H9 (cell line): ENCODE measurements at regions not wholly inside any gene's neighbourhood (a gene's known extent, or its start where the extent isn't known, plus 50 kb on each side); places are given as distances from the start of the nearest gene placed in this dataset.
A peak's percentile ranks its signal among the peaks of the same experiment; 100 is the strongest.

ENCODE experiments used
- DNase-seq: peaks from one replicate; pipeline ENCODE4 v3.0.0-alpha.2; 2017
- H2AFZ ChIP-seq: one replicate; pipeline ENCODE4 v1.6.1; 2013; ENCODE audit warnings: mild to moderate bottlenecking, low read length, control low read depth, moderate library complexity
- H2AK5ac ChIP-seq: 2 replicates; pipeline ENCODE4 v1.6.1; 2013; ENCODE audit warnings: low read length, control low read depth, mixed read lengths; ENCODE audit not compliant: insufficient read length
- H2BK120ac ChIP-seq: one replicate; pipeline ENCODE4 v1.6.1; 2013; ENCODE audit warnings: low read depth, mild to moderate bottlenecking, low read length, control low read depth, inconsistent platforms; ENCODE audit not compliant: poor library complexity, severe bottlenecking
- H2BK12ac ChIP-seq: 2 replicates; pipeline ENCODE4 v1.6.1; 2013; ENCODE audit warnings: low read length, control low read depth, mixed read lengths, low read depth; ENCODE audit not compliant: insufficient read length
- H2BK15ac ChIP-seq: 2 replicates; pipeline ENCODE4 v1.6.1; 2013; ENCODE audit warnings: low read depth, low read length, control low read depth
- H2BK20ac ChIP-seq: one replicate; pipeline ENCODE4 v1.6.1; 2013; ENCODE audit warnings: low read depth, mild to moderate bottlenecking, low read length, control low read depth, inconsistent platforms; ENCODE audit not compliant: poor library complexity, severe bottlenecking
- H2BK5ac ChIP-seq: 2 replicates; pipeline ENCODE4 v1.6.1; 2013; ENCODE audit warnings: low read length, control low read depth, mixed read lengths; ENCODE audit not compliant: insufficient read length
- H3K14ac ChIP-seq: 2 replicates; pipeline ENCODE4 v1.6.1; 2013; ENCODE audit warnings: low read length, control low read depth; ENCODE audit not compliant: insufficient read depth
- H3K18ac ChIP-seq: 2 replicates; pipeline ENCODE4 v1.6.1; 2013; ENCODE audit warnings: low read depth, mild to moderate bottlenecking, mixed read lengths, low read length, control low read depth; ENCODE audit not compliant: insufficient read length
- H3K23ac ChIP-seq: 2 replicates; pipeline ENCODE4 v1.6.1; 2013; ENCODE audit warnings: low read length, control low read depth, mixed read lengths, low read depth; ENCODE audit not compliant: insufficient read length
- H3K23me2 ChIP-seq: 2 replicates; pipeline ENCODE4 v1.6.1; 2013; ENCODE audit warnings: low read depth, mild to moderate bottlenecking, mixed read lengths, low read length, control low read depth; ENCODE audit not compliant: insufficient read length, poor library complexity, severe bottlenecking
- H3K27ac ChIP-seq: 2 replicates; pipeline ENCODE4 v1.5.1; 2013; ENCODE audit warnings: low read length, control low read depth, mixed read lengths, low read depth; ENCODE audit not compliant: insufficient read length
- H3K27me3 ChIP-seq: 2 replicates; pipeline ENCODE4 v1.6.1; 2013; ENCODE audit warnings: low read length, control low read depth, inconsistent platforms; ENCODE audit not compliant: insufficient read depth
- H3K4ac ChIP-seq: 2 replicates; pipeline ENCODE4 v1.6.1; 2013; ENCODE audit warnings: low read depth, mild to moderate bottlenecking, control low read depth, inconsistent platforms, low read length, moderate library complexity
- H3K4me1 ChIP-seq: 2 replicates; pipeline ENCODE4 v1.6.1; 2013; ENCODE audit warnings: low read length, control low read depth, inconsistent platforms; ENCODE audit not compliant: insufficient read depth
- H3K4me2 ChIP-seq: 2 replicates; pipeline ENCODE4 v1.6.1; 2013; ENCODE audit warnings: low read length, control low read depth, mixed read lengths; ENCODE audit not compliant: insufficient read length, insufficient read depth
- H3K56ac ChIP-seq: 2 replicates; pipeline ENCODE4 v1.6.1; 2013; ENCODE audit warnings: low read depth, mild to moderate bottlenecking, mixed read lengths, low read length, control low read depth; ENCODE audit not compliant: insufficient read length
- H3K79me1 ChIP-seq: 2 replicates; pipeline ENCODE4 v1.6.1; 2013; ENCODE audit warnings: low read depth, mild to moderate bottlenecking, moderate library complexity, low read length, control low read depth, inconsistent platforms; ENCODE audit not compliant: insufficient read depth, poor library complexity, severe bottlenecking
- H3K79me2 ChIP-seq: 2 replicates; pipeline ENCODE4 v1.6.1; 2013; ENCODE audit warnings: low read length, control low read depth, inconsistent platforms; ENCODE audit not compliant: insufficient read depth
- H3K9ac ChIP-seq: 2 replicates; pipeline ENCODE4 v1.6.1; 2013; ENCODE audit warnings: low read length, control low read depth, mixed read lengths; ENCODE audit not compliant: insufficient read length; ENCODE audit errors: extremely low read depth
- H3K9me3 ChIP-seq: one replicate; pipeline ENCODE4 v1.6.1; 2013; ENCODE audit warnings: low read depth, low read length, inconsistent platforms; ENCODE audit not compliant: control insufficient read depth
- H3T11ph ChIP-seq: one replicate; pipeline ENCODE4 v1.6.1; 2013; ENCODE audit warnings: mild to moderate bottlenecking, low read length, control low read depth, inconsistent platforms
- H4K20me1 ChIP-seq: one replicate; pipeline ENCODE4 v1.6.1; 2013; ENCODE audit not compliant: control insufficient read depth, insufficient read length, insufficient read depth
- H4K5ac ChIP-seq: 2 replicates; pipeline ENCODE4 v1.6.1; 2013; ENCODE audit warnings: low read depth, mild to moderate bottlenecking, mixed read lengths, low read length, control low read depth; ENCODE audit not compliant: insufficient read length
- H4K8ac ChIP-seq: replicated peaks from 2 replicates; pipeline ENCODE4 v1.6.1; 2013; ENCODE audit warnings: low read length, control low read depth, mixed read lengths, low read depth; ENCODE audit not compliant: insufficient read length
- H4K91ac ChIP-seq: 2 replicates; pipeline ENCODE4 v1.6.1; 2013; ENCODE audit warnings: low read depth, mild to moderate bottlenecking, moderate library complexity, mixed read lengths, low read length, control low read depth; ENCODE audit not compliant: insufficient read length
- H3K27ac Mint-ChIP-seq, 3 experiments: 2 replicates in 2 of 3; 3 replicates in 1 of 3; pipeline ENCODE4 v1.8.0; 2020 to 2021; ENCODE audit warnings: mixed read lengths in 3 of 3, mild to moderate bottlenecking in 1 of 3, moderate library complexity in 1 of 3
- H3K27me3 Mint-ChIP-seq: 2 replicates; pipeline ENCODE4 v1.8.0; 2021; ENCODE audit warnings: low read depth, mild to moderate bottlenecking, moderate library complexity, mixed read lengths
- H3K36me3 Mint-ChIP-seq, 3 experiments: 2 replicates in 2 of 3; 3 replicates in 1 of 3; pipeline ENCODE4 v1.8.0; 2020 to 2021; ENCODE audit warnings: low read depth in 3 of 3, mixed read lengths in 3 of 3; ENCODE audit not compliant: insufficient read depth in 1 of 3
- H3K4me1 Mint-ChIP-seq, 2 experiments: 2 replicates each; pipeline ENCODE4 v1.8.0; 2020; ENCODE audit warnings: mixed read lengths in 2 of 2
- H3K4me3 Mint-ChIP-seq, 2 experiments: 2 replicates in 1 of 2; 3 replicates in 1 of 2; pipeline ENCODE4 v1.8.0; 2020 to 2021; ENCODE audit warnings: mild to moderate bottlenecking in 2 of 2, mixed read lengths in 2 of 2, moderate library complexity in 1 of 2
- H3K9me3 Mint-ChIP-seq, 2 experiments: 2 replicates in 1 of 2; 3 replicates in 1 of 2; pipeline ENCODE4 v1.8.0; 2020; ENCODE audit warnings: mild to moderate bottlenecking in 2 of 2, mixed read lengths in 2 of 2, moderate library complexity in 1 of 2
- CTCF ChIP-seq: fragments of 200-600 bp; sonication (generic); conservative IDR thresholded peaks from 3 replicates; pipeline ENCODE4 v1.8.0; 2021; ENCODE audit warnings: antibody characterized with exemption, mild to moderate bottlenecking
- WGBS: extraction: QIAGEN DNeasy Blood & Tissue Kit; methylation state at CpG from one replicate; pipeline ENCODE4 v1.1.7; 2013; ENCODE audit warnings: missing lambda C conversion rate, low lambda C conversion rate, mixed read lengths; ENCODE audit not compliant: insufficient read length; ENCODE audit errors: extremely low coverage; 5-methylcytosine and 5-hydroxymethylcytosine counted together

- no peaks in the 10 kb centered on the region for H3K36me3 Mint-ChIP-seq
- no peaks in the 10 kb centered on the region for H3K79me1 ChIP-seq
- H2BK15ac ChIP-seq, result no peak overlapping the region
- no peak overlapping the region for H3K56ac ChIP-seq
- no peak overlapping the region for H3K4me2 ChIP-seq
- peaks cover 6% of the 10 kb centered on the region in 2 experiments for H3K4me1 Mint-ChIP-seq
- H2AK5ac ChIP-seq, result no peak overlapping the region
- H4K5ac ChIP-seq, result no peak overlapping the region
- peak; percentile 34 for DNase-seq
- peak; percentile 62 for TF ChIP-seq CTCF
- no peaks in the 10 kb centered on the region for H4K20me1 ChIP-seq
- no peak overlapping the region for H3T11ph ChIP-seq
- H3K27ac Mint-ChIP-seq, result no peak overlapping the region
- no peaks in the 10 kb centered on the region; a peak in 1 of 5 replicates for H3K9me3 Mint-ChIP-seq
- no peak overlapping the region for H3K14ac ChIP-seq
- no peak overlapping the region for H2AFZ ChIP-seq
- no peak overlapping the region for H4K8ac ChIP-seq
- H3K4me1 ChIP-seq, result no peaks in the 10 kb centered on the region; the same call in 1 of the 2 replicates
- H3K18ac ChIP-seq, result no peak overlapping the region
- no peak overlapping the region for H2BK120ac ChIP-seq
- no peaks in the 10 kb centered on the region for H3K79me2 ChIP-seq
- no peak overlapping the region for H3K23ac ChIP-seq
- no peak overlapping the region for H3K9ac ChIP-seq
- H2BK20ac ChIP-seq, result no peak overlapping the region
- no peak overlapping the region for H2BK5ac ChIP-seq
- no peaks in the 10 kb centered on the region for H3K27me3 ChIP-seq
- no peak overlapping the region for H3K4me3 Mint-ChIP-seq
- no peaks in the 10 kb centered on the region for H3K9me3 ChIP-seq
- H3K27me3 Mint-ChIP-seq, result no peaks in the 10 kb centered on the region
- H2BK12ac ChIP-seq, result no peak overlapping the region
- no peaks in the 10 kb centered on the region for H3K23me2 ChIP-seq
- H3K4ac ChIP-seq, result no peak overlapping the region
- no peak overlapping the region for H4K91ac ChIP-seq
- whole genome bisulfite sequencing, result no CpG with 5 or more reads among the region's 4 CpGs
- H3K27ac ChIP-seq, result no peak overlapping the region
Measured at GRCh38 chr2:215736653-215737290, 276.6 kb downstream of the MREG start.
